Esophagus squamous epithelium (tissue), 4 donors: ENCODE measurements at regions not wholly inside any gene's neighbourhood (a gene's known extent, or its start where the extent isn't known, plus 50 kb on each side); places are given as distances from the start of the nearest gene placed in this dataset.

Source experiments
- CTCF ChIP-seq, 6 experiments: fragments of 450-650 bp in 4 of 6; fragments of 200-600 bp in 2 of 6; sonication (generic) in 2 of 6; IDR thresholded peaks; one replicate each; pipeline ENCODE4 v1.5.1; 2016 to 2019; ENCODE audit warnings: antibody characterized with exemption in 6 of 6, mild to moderate bottlenecking in 4 of 6, moderate library complexity in 4 of 6
- POLR2A ChIP-seq, 4 donors: fragments of 450-650 bp; IDR thresholded peaks; one replicate each; pipeline ENCODE4 v1.6.1; 2017; ENCODE audit warnings: antibody characterized with exemption in 4 of 4, mild to moderate bottlenecking in 4 of 4, moderate library complexity in 3 of 4

- TF ChIP-seq CTCF (IDR thresholded peaks at IDR 0.05) (no peak), POLR2A (IDR thresholded peaks at IDR 0.05) (no peak)
Measured at GRCh38 chr5:38656568-38656967, 100.1 kb upstream of the LIFR start.
